ENCODE measurements at regions not wholly inside any gene's neighbourhood (a gene's known extent, or its start where the extent isn't known, plus 50 kb on each side); places are given as distances from the start of the nearest gene placed in this dataset.
A peak's percentile ranks its signal among the peaks of the same experiment; 100 is the strongest.
"Not testable (repeated sequence)": the region's sequence is repeated elsewhere in the genome, so short reads cannot be mapped to it uniquely, and the experiment has no call there.

DNA sequence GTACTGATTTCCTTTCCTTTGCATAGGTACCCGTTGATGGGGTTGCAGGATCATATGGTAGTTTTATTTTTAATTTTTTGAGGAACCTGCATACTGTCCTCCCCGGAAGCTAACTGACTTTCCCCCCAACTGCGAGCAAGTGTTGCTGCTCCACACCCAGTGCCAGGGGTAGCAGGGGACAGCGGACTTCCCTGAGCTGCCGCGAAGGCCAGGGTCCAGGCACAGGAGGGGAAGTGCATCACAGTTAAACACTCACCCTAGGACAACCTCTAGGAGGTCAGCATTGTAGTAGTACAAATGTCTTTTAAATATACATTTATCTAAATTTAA is 201.7 kb downstream of the NPIPB11 start:
- no peak overlapping the region for H3K9ac ChIP-seq (ENCODE audit: insufficient read length)
- no peak for DNase-seq (ENCODE audit: low read depth, low spot score)
- H3K9me3 ChIP-seq (ENCODE audit: low read depth, low read length): no peaks in the 10 kb centered on the region
- no peak overlapping the region for H3K4me3 ChIP-seq
- H3K27ac ChIP-seq: no peak overlapping the region
- TF ChIP-seq POLR2AphosphoS5 (IDR thresholded peaks at IDR 0.05; ENCODE audit: borderline replicate concordance, low read depth, low read length) (no peak), EZH2 (IDR thresholded peaks at IDR 0.05) (no peak), FOXP2 (optimal IDR thresholded peaks at IDR 0.05; ENCODE audit: control extremely low read depth, extremely low read length, insufficient read depth) (no peak)
- H3K36me3 ChIP-seq (ENCODE audit: insufficient read depth, low read length): no peaks in the 10 kb centered on the region

DNA sequence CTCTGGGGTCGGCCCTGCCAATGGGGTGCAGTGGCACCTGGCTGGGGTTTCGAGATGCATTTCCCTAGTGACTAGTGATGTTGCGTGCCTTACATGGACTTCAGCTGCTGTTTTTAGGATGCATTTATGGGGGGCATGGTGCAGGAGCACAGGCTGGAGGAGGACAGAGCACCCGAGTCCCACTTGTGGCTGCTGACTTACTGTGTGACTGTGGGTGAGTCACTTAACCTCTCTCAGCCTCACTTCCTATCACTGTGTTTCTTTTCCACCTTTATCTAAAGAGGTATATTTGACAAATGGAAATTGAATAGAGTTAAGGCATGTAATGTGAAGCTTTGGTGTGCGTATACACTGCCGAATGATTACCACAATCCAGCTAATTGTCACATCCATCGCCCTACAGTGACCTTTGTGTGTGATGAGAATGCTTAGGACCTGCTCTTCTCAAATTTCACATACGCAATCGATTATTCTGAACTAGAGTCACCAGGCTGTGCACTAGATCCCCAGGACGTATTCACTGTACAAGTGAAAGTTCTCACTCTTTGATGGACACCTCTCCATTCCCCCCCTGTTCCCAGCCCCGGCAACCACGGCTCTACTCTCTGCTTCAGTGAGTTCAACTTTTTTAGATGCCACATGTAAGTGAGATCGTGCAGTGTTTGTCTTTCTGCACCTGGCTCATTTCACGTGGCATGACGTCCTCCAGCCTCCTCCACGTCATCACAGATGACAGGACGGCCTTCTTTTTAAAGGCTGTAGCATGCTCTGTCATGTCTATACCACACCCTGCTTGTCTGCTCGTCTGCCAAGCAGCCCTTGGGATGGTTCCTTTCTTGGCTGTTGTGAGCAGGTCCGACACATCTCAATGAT is 202.3 kb downstream of the NPIPB11 start:
- H3K4me3 ChIP-seq; DNase-seq (ENCODE audit: low read depth, low spot score); H3K36me3 ChIP-seq (ENCODE audit: insufficient read depth, low read length); H3K9me3 ChIP-seq (ENCODE audit: low read depth, low read length); H3K9ac ChIP-seq (ENCODE audit: insufficient read length); H3K27ac ChIP-seq: not testable (repeated sequence)

DNA sequence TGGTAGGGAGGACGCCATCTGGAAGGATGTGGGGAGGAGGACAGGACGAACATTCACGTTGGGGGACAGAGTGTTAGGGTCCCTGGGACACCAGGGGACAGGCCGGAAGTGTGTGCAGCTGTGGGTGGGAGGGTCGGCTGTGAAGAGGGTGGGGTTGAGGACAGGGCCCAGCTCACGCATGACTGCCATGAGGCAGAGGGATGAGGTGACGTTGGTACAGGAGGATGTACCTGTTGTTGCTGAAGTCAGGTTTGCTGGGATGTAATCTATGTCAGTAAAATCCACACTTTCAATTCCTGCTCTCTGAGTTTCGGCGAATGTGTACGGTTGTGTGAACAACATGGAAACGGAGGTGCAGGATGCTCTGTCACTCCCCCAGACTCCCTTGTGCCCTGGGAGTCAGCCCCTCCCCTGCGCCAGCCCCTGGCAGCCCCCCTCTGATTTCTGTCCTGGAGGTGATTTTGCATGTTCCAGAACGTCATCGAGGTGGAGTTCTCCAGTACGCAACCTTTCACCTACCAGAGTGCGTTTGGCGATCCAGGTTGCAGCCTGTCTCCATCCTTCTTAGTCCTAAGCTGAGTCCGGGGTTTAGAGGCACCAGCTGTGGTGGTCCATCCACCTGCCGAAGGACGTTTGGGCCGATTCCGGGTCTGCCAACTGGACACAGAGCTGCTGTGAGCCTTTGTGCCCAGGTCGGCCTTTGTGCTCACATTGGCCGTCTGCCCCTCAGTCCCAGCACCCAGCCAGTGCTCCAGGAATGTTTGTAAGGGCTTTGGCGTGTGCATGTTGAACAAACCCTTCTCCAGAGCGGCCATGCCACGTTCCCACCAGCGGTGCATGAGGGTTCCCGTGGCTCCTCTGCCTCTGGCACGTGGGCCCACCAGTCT is 203.2 kb downstream of the NPIPB11 start:
- not testable (repeated sequence) for H3K9me3 ChIP-seq (ENCODE audit: low read depth, low read length); H3K4me3 ChIP-seq; DNase-seq (ENCODE audit: low read depth, low spot score); H3K36me3 ChIP-seq (ENCODE audit: insufficient read depth, low read length); H3K9ac ChIP-seq (ENCODE audit: insufficient read length); H3K27ac ChIP-seq

DNA sequence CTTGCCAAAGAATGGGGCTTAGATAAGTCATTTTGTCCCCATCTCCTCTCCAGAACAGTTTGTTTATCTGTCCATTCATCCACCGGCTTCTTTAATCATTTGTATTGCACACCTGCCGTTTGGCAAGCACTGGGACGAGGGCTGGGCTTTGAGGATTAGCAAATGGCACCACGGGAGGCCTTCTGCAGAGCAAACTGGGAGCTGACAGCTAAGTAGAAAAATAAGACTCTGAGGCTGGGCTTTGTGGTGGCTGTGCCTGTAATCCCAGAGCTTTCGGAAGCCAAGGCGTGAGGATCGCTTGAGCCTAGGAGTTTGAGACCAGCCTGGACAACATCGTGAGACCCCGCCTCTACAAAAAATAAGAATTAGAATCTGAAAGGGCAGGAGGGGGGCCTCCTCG is 203.9 kb downstream of the NPIPB11 start:
- not testable (repeated sequence) for H3K9me3 ChIP-seq (ENCODE audit: low read depth, low read length); H3K9ac ChIP-seq (ENCODE audit: insufficient read length); H3K27ac ChIP-seq; H3K36me3 ChIP-seq (ENCODE audit: insufficient read depth, low read length); H3K4me3 ChIP-seq; DNase-seq (ENCODE audit: low read depth, low spot score)

DNA sequence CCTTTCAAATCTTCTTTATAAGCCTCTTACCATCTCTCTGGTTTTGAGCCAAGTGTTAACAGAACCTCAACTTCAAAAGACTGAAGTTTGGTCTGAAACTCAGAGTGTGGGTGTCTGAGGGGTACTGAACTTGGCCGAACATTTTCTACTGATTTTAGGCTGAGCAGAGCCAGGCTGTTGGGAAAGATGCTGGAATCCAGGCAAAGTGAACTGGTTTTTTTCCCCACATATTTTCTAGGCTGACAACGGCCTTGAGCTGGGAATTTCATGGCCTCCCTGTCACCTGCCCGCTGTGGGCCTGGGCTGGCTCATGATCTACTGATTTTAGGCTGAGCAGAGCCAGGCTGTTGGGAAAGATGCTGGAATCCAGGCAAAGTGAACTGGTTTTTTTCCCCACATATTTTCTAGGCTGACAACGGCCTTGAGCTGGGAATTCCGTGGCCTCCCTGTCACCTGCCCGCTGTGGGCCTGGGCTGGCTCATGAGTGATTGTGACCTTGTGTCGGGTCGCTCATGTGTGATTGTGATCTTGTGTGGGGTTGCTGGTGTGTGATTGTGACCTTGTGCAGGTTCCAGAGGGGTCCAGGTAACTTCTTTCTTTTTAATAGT is 204.4 kb downstream of the NPIPB11 start:
- H3K4me3 ChIP-seq; H3K9me3 ChIP-seq (ENCODE audit: low read depth, low read length); H3K36me3 ChIP-seq (ENCODE audit: insufficient read depth, low read length); DNase-seq (ENCODE audit: low read depth, low spot score); H3K27ac ChIP-seq; H3K9ac ChIP-seq (ENCODE audit: insufficient read length): not testable (repeated sequence)

DNA sequence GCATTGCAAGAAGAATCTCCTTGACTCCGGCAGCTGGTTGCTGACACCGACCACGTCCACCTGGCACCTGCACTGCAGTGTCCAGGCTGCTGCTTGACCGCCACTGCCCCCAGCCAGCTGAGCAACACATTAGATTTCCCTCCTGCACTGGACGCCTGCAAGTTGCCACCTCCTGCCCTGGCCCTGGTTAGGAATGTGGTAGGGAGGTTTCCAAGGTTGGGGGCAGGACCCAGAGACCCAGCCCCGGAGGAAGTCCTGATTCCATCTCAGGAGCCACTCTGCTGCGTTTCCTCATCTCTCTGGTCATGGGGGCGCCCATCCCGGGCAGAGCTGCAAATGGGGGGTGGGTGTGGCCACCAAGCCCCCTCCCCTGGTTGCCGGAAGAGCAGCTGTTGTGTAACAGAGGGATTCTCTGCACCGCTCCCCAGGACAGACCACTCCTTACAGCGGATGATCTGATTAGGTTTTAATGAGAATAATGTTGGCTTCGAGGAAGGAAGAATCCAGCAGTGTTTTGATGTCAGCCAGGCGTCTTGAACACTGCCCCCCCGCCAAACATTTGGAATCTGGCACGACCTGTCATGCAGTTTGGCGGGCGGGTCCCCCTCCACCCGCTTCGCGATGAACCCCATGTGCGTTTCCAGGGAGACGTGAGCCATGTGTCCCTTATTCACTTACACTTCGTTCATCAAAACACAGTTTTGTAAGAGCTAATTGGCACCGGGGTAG is 205.1 kb downstream of the NPIPB11 start:
- not testable (repeated sequence) for H3K36me3 ChIP-seq (ENCODE audit: insufficient read depth, low read length); H3K4me3 ChIP-seq; H3K27ac ChIP-seq; H3K9ac ChIP-seq (ENCODE audit: insufficient read length); H3K9me3 ChIP-seq (ENCODE audit: low read depth, low read length); DNase-seq (ENCODE audit: low read depth, low spot score)

DNA sequence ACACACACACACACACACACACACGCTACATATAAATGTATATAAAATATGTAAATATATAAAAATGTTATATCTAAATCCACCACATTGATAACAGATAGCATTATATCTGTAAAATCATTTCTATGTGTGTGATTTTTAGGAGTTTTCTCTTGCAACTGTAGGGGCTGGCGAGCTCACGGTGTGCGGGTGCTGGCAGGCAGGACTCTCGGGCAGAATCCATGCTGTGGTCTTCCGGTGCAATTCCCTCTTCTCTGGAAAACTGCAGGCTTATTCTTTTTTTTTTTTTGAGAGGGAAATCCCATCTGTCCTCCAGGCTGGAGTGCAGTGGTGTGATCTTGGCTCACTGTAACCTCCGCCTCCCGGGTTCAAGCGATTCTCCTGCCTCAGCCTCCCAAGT is 205.8 kb downstream of the NPIPB11 start:
- H3K27ac ChIP-seq; H3K9ac ChIP-seq (ENCODE audit: insufficient read length); H3K9me3 ChIP-seq (ENCODE audit: low read depth, low read length); H3K4me3 ChIP-seq; H3K36me3 ChIP-seq (ENCODE audit: insufficient read depth, low read length); DNase-seq (ENCODE audit: low read depth, low spot score): not testable (repeated sequence)

DNA sequence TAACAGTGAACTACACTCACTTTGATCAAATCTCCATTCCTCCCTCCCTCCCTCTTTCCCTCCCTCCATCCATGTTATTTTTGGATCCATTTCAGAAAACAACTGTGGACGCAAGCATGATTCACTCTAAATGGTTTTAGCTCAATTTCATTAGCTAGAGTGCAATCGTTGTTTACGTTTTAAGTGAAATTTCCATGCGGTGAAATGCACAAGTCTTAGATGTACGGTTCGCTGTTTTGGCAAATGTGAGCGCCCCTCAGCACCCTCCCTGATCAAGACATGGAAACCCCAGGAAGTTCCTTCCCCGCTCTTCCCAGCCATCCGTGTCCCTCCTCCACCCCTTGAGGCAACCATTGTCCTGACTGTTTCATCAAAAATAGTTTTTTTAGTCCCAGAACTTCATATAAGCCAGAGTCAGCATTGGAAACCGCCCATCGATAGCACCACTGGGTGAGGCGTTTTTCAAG is 206.3 kb downstream of the NPIPB11 start:
- DNase-seq (ENCODE audit: low read depth, low spot score); H3K9ac ChIP-seq (ENCODE audit: insufficient read length); H3K4me3 ChIP-seq; H3K36me3 ChIP-seq (ENCODE audit: insufficient read depth, low read length); H3K9me3 ChIP-seq (ENCODE audit: low read depth, low read length): not testable (repeated sequence)
- 0 out of 2 replicates have a peak overlapping the region, but pooled peaks have one; percentile 13 for H3K27ac ChIP-seq

DNA sequence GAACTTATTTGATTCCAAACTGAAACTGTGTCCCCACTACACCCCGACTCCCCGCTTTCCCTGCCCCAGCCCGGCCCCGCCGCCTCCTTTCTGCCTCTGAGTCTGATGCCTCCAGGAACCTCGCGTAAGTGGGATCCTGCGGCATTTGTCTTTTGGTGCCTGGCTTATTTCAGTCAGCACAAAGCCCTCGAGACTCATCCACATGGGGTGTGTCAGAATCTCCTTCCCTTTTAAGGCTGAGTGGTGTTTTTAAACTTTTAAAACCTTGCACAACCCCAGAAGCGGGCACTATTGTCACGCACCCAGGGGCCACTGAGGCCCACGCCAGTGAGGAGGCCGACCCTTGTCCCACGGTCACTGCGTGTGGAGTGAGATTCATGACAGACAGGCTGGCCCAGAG is 206.9 kb downstream of the NPIPB11 start:
- not testable (repeated sequence) for H3K9ac ChIP-seq (ENCODE audit: insufficient read length); H3K27ac ChIP-seq; H3K36me3 ChIP-seq (ENCODE audit: insufficient read depth, low read length); DNase-seq (ENCODE audit: low read depth, low spot score); H3K9me3 ChIP-seq (ENCODE audit: low read depth, low read length); H3K4me3 ChIP-seq
